ENCODE measurements at regions not wholly inside any gene's neighbourhood (a gene's known extent, or its start where the extent isn't known, plus 50 kb on each side); places are given as distances from the start of the nearest gene placed in this dataset.
A peak's percentile ranks its signal among the peaks of the same experiment; 100 is the strongest.

GRCh38 chr2:228253752-228254151, 72.3 kb upstream of the SPHKAP start:
- Histone ChIP-seq H3K4me1 (ENCODE audit: control insufficient read depth, insufficient read depth, low read length) (no peaks in the 10 kb centered on the region), H3K27me3 (ENCODE audit: control insufficient read depth, insufficient read depth, low read length) (no peaks in the 10 kb centered on the region), H3K36me3 (ENCODE audit: control insufficient read depth, insufficient read depth, low read length) (no peaks in the 10 kb centered on the region), H3K9me3 (ENCODE audit: control insufficient read depth, insufficient read depth, low read length) (no peaks in the 10 kb centered on the region), H3K4me3 (ENCODE audit: low read depth, low read length) (no peak overlapping the region), H3K27ac (ENCODE audit: low read depth, low read length) (no peak overlapping the region)
- 73% methylated on average over 1 of the region's 2 CpGs for WGBS (ENCODE audit: insufficient coverage)
- no peak for DNase-seq (ENCODE audit: low read depth in 4 of 6, low spot score in 6 of 6)

GRCh38 chr2:228247335-228247734, 65.8 kb upstream of the SPHKAP start:
- no peak overlapping the region for H3K4me3 ChIP-seq (ENCODE audit: low read depth, low read length)
- no peaks in the 10 kb centered on the region for H3K9me3 ChIP-seq (ENCODE audit: control insufficient read depth, insufficient read depth, low read length)
- no peak for DNase-seq (ENCODE audit: low read depth in 4 of 6, low spot score in 6 of 6)
- no peaks in the 10 kb centered on the region for H3K36me3 ChIP-seq (ENCODE audit: control insufficient read depth, insufficient read depth, low read length)
- no peaks in the 10 kb centered on the region for H3K27me3 ChIP-seq (ENCODE audit: control insufficient read depth, insufficient read depth, low read length)
- 100% methylated on average over 1 of the region's 2 CpGs for WGBS (ENCODE audit: insufficient coverage)
- H3K27ac ChIP-seq (ENCODE audit: low read depth, low read length) = no peak overlapping the region
- H3K4me1 ChIP-seq (ENCODE audit: control insufficient read depth, insufficient read depth, low read length) = no peaks in the 10 kb centered on the region

- H3K27ac ChIP-seq (ENCODE audit: low read depth, low read length) = no peak overlapping the region
- no peaks in the 10 kb centered on the region for H3K27me3 ChIP-seq (ENCODE audit: control insufficient read depth, insufficient read depth, low read length)
- H3K4me3 ChIP-seq (ENCODE audit: low read depth, low read length) = no peak overlapping the region
- H3K36me3 ChIP-seq (ENCODE audit: control insufficient read depth, insufficient read depth, low read length) = no peaks in the 10 kb centered on the region
- no peaks in the 10 kb centered on the region for H3K4me1 ChIP-seq (ENCODE audit: control insufficient read depth, insufficient read depth, low read length)
- no peaks in the 10 kb centered on the region for H3K9me3 ChIP-seq (ENCODE audit: control insufficient read depth, insufficient read depth, low read length)
- DNase-seq (ENCODE audit: low read depth in 4 of 6, low spot score in 6 of 6) = no peak
- WGBS (ENCODE audit: insufficient coverage) = 89% methylated on average over 1 of the region's 4 CpGs
Measured at GRCh38 chr2:228245601-228246000, 64.1 kb upstream of the SPHKAP start.

- H3K4me1 ChIP-seq (ENCODE audit: control insufficient read depth, insufficient read depth, low read length) = no peaks in the 10 kb centered on the region
- WGBS (ENCODE audit: insufficient coverage) = no CpG with 5 or more reads among the region's 1 CpG
- no peak overlapping the region for H3K4me3 ChIP-seq (ENCODE audit: low read depth, low read length)
- no peak for DNase-seq (ENCODE audit: low read depth in 4 of 6, low spot score in 6 of 6)
- no peaks in the 10 kb centered on the region for H3K36me3 ChIP-seq (ENCODE audit: control insufficient read depth, insufficient read depth, low read length)
- no peaks in the 10 kb centered on the region for H3K27me3 ChIP-seq (ENCODE audit: control insufficient read depth, insufficient read depth, low read length)
- H3K9me3 ChIP-seq (ENCODE audit: control insufficient read depth, insufficient read depth, low read length) = no peaks in the 10 kb centered on the region
- H3K27ac ChIP-seq (ENCODE audit: low read depth, low read length) = no peak overlapping the region
Measured at GRCh38 chr2:228242591-228242990, 61.1 kb upstream of the SPHKAP start.

- no peak overlapping the region for H3K27ac ChIP-seq (ENCODE audit: low read depth, low read length)
- DNase-seq (ENCODE audit: low read depth in 4 of 6, low spot score in 6 of 6) = no peak
- WGBS (ENCODE audit: insufficient coverage) = no CpG with 5 or more reads among the region's 2 CpGs
- H3K36me3 ChIP-seq (ENCODE audit: control insufficient read depth, insufficient read depth, low read length) = no peaks in the 10 kb centered on the region
- no peak overlapping the region for H3K4me3 ChIP-seq (ENCODE audit: low read depth, low read length)
- H3K9me3 ChIP-seq (ENCODE audit: control insufficient read depth, insufficient read depth, low read length) = no peaks in the 10 kb centered on the region
- H3K27me3 ChIP-seq (ENCODE audit: control insufficient read depth, insufficient read depth, low read length) = no peaks in the 10 kb centered on the region
- no peaks in the 10 kb centered on the region for H3K4me1 ChIP-seq (ENCODE audit: control insufficient read depth, insufficient read depth, low read length)
Measured at GRCh38 chr2:228239907-228240561, 58.5 kb upstream of the SPHKAP start.

GRCh38 chr2:228239207-228239906, 57.9 kb upstream of the SPHKAP start:
- DNase-seq (ENCODE audit: low read depth in 4 of 6, low spot score in 6 of 6) = peak in 2 of 6 donors; percentile 3 to 10
- WGBS (ENCODE audit: insufficient coverage) = no CpG with 5 or more reads among the region's 1 CpG
- H3K27ac ChIP-seq (ENCODE audit: low read depth, low read length) = no peak overlapping the region

More at GRCh38 chr2:228239207-228239906, 57.9 kb upstream of the SPHKAP start:
- no peaks in the 10 kb centered on the region for H3K9me3 ChIP-seq (ENCODE audit: control insufficient read depth, insufficient read depth, low read length)
- no peaks in the 10 kb centered on the region for H3K27me3 ChIP-seq (ENCODE audit: control insufficient read depth, insufficient read depth, low read length)
- no peaks in the 10 kb centered on the region for H3K4me1 ChIP-seq (ENCODE audit: control insufficient read depth, insufficient read depth, low read length)
- no peaks in the 10 kb centered on the region for H3K36me3 ChIP-seq (ENCODE audit: control insufficient read depth, insufficient read depth, low read length)
- H3K4me3 ChIP-seq (ENCODE audit: low read depth, low read length) = no peak overlapping the region
